PC-9 (cell line): ENCODE measurements at regions not wholly inside any gene's neighbourhood (a gene's known extent, or its start where the extent isn't known, plus 50 kb on each side); places are given as distances from the start of the nearest gene placed in this dataset.

ENCODE experiments used
- BruUV-seq: library from RNA; stranded (reverse); fragments of 400-500 nt; replicated peaks from 2 replicates; lab custom pipeline; 2021; lab: Mats Ljungman, UMichigan
- CTCF ChIA-PET: fragments of 300-600 bp; sonication (Branson Sonifier 250); formaldehyde crosslinking; loops from one replicate; lab custom pipeline; 2022; ENCODE audit warnings: antibody characterized with exemption; lab: Charles Lee
- POLR2A ChIA-PET: fragments of 300-600 bp; sonication (Branson Sonifier 250); formaldehyde crosslinking; loops from one replicate; lab custom pipeline; 2022; ENCODE audit warnings: antibody characterized with exemption; ENCODE audit not compliant: unreplicated experiment; lab: Charles Lee
- DNase-seq, 2 experiments: peaks; one replicate each; pipeline versions ENCODE4 v3.0.0 to v3.0.0-alpha.2; 2015 to 2022; ENCODE audit warnings: mixed read lengths in 1 of 2
- H2AFZ ChIP-seq: fragments of 200-600 bp; sonication (generic); 2 replicates; pipeline ENCODE4 v1.8.1; 2017; ENCODE audit warnings: antibody characterized with exemption
- H3F3A ChIP-seq: fragments of 200-600 bp; sonication (generic); 2 replicates; pipeline ENCODE4 v1.8.1; 2017; ENCODE audit warnings: antibody characterized with exemption, mild to moderate bottlenecking, low read depth; ENCODE audit not compliant: insufficient read depth
- H3K27ac ChIP-seq: fragments of 200-600 bp; sonication (generic); 2 replicates; pipeline ENCODE4 v1.6.1; 2016; ENCODE audit warnings: mixed run types
- H3K27me3 ChIP-seq: fragments of 200-600 bp; sonication (generic); 2 replicates; pipeline ENCODE4 v1.6.1; 2016; ENCODE audit warnings: low read depth, mixed run types; ENCODE audit not compliant: insufficient read depth
- H3K36me3 ChIP-seq: fragments of 200-600 bp; sonication (generic); 2 replicates; pipeline ENCODE4 v1.6.1; 2016; ENCODE audit warnings: low read depth, mixed run types
- H3K4me1 ChIP-seq: fragments of 200-600 bp; sonication (generic); replicated peaks from 2 replicates; pipeline ENCODE4 v1.6.1; 2016; ENCODE audit warnings: mixed run types; ENCODE audit not compliant: insufficient read depth
- H3K4me2 ChIP-seq: fragments of 200-600 bp; sonication (generic); 2 replicates; pipeline ENCODE4 v1.6.1; 2017; ENCODE audit warnings: mixed run types
- H3K4me3 ChIP-seq: fragments of 200-600 bp; sonication (generic); 2 replicates; pipeline ENCODE4 v1.6.1; 2016; ENCODE audit warnings: mixed run types
- H3K79me2 ChIP-seq: fragments of 200-600 bp; sonication (generic); 2 replicates; pipeline ENCODE4 v1.6.1; 2017; ENCODE audit warnings: low read depth, mixed run types
- H3K9me2 ChIP-seq: fragments of 200-600 bp; sonication (generic); 2 replicates; pipeline ENCODE4 v1.8.1; 2017; ENCODE audit warnings: mild to moderate bottlenecking; ENCODE audit not compliant: insufficient read depth
- H3K9me3 ChIP-seq: fragments of 200-600 bp; sonication (generic); 2 replicates; pipeline ENCODE4 v1.8.1; 2016; ENCODE audit warnings: low read depth; ENCODE audit not compliant: insufficient read depth
- H4K20me1 ChIP-seq: fragments of 200-600 bp; sonication (generic); 2 replicates; pipeline ENCODE4 v1.8.1; 2017; ENCODE audit not compliant: insufficient read depth
- CTCF ChIP-seq: fragments of 200-600 bp; sonication (generic); conservative IDR thresholded peaks from 2 replicates; pipeline ENCODE4 v1.6.1; 2017; ENCODE audit warnings: mixed run types, antibody characterized with exemption, mild to moderate bottlenecking, moderate library complexity
- EZH2 ChIP-seq: fragments of 200-600 bp; sonication (generic); IDR thresholded peaks from 2 replicates; pipeline ENCODE4 v1.8.0; 2017; ENCODE audit warnings: antibody characterized with exemption, low read depth
- intact Hi-C: fragments of 100-400 bp; cut with micrococcal nuclease; formaldehyde crosslinking; loops from one replicate; pipeline ENCODE4 v1.10.0; 2022; ENCODE audit not compliant: unreplicated experiment

DNA sequence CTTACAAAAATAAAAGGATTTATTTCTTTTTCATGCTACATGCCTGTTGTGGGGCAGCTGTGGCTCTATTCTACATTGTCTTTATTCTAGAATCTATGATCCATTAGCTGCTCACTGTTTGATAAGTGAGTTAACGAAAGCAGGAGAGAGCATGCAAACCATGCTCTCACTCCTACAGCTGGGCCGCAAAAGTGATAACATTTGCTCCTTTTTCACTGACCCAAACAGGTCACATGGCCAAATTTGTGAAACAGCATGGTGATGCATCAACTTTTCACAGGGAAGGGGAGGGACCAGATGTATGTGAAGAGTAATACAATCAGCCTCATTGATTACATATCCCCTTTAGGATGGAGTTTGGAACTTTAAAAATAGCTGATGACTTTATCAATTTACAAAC, 456.9 kb upstream of the SYT1 start:
- BruUV-seq, result no TSS peak
- POLR2A ChIA-PET, result no interaction called here

GRCh38 chr12:78414071-78414470, 450.5 kb upstream of the SYT1 start:
- intact Hi-C loops, result no loop called here
- POLR2A ChIA-PET, result no interaction called here
- H3F3A ChIP-seq, result no peaks in the 10 kb centered on the region
- BruUV-seq, result no TSS peak
- no peak overlapping the region for H3K27ac ChIP-seq
- DNase-seq, result no peak
- no peaks in the 10 kb centered on the region for H3K4me1 ChIP-seq
- no peaks in the 10 kb centered on the region for H3K27me3 ChIP-seq
- H3K9me2 ChIP-seq, result no peaks in the 10 kb centered on the region
- H3K79me2 ChIP-seq, result no peaks in the 10 kb centered on the region
- no peaks in the 10 kb centered on the region for H3K36me3 ChIP-seq
- CTCF ChIA-PET, result no interaction called here
- no peak overlapping the region for H3K4me3 ChIP-seq
- TF ChIP-seq CTCF (no peak), EZH2 (no peak)
- no peak overlapping the region for H3K4me2 ChIP-seq
- no peaks in the 10 kb centered on the region for H4K20me1 ChIP-seq
- no peak overlapping the region for H2AFZ ChIP-seq
- no peaks in the 10 kb centered on the region for H3K9me3 ChIP-seq

More for the DNA sequence above, 456.9 kb upstream of the SYT1 start:
- TF ChIP-seq EZH2, result no peak
- no peak for TF ChIP-seq CTCF
- Histone ChIP-seq H3F3A (no peaks in the 10 kb centered on the region), H3K27me3 (no peaks in the 10 kb centered on the region), H3K4me2 (no peak overlapping the region), H3K4me1 (no peaks in the 10 kb centered on the region), H3K9me3 (no peaks in the 10 kb centered on the region), H4K20me1 (no peaks in the 10 kb centered on the region), H2AFZ (no peak overlapping the region), H3K9me2 (no peaks in the 10 kb centered on the region), H3K36me3 (no peaks in the 10 kb centered on the region), H3K27ac (no peak overlapping the region), H3K79me2 (no peaks in the 10 kb centered on the region), H3K4me3 (no peak overlapping the region)
- intact Hi-C loops, result no loop called here
- no peak for DNase-seq
- CTCF ChIA-PET, result no interaction called here

DNA sequence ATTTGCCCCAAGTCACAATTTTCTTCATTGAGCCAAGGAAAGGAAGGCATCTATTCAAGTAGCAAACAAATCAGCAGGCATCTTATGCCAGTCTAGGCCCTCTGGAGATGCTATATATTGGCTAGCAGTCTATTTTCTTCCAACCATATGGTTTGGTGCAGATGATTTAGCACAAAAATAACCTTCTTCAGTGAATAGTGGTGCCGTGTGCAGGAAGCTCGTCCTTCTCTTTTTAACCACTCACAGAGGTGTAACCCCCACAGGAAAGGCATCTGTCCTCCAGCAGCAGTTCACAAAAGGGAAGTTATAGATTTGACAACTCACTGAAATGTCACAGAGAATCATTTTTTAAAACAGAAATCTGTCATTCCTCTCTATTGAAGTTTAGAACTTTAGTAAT, 445.7 kb upstream of the SYT1 start:
- CTCF ChIA-PET, result no interaction called here
- Histone ChIP-seq H2AFZ (no peak overlapping the region), H3K4me2 (no peak overlapping the region), H3K79me2 (no peaks in the 10 kb centered on the region), H3K9me3 (no peaks in the 10 kb centered on the region), H3K36me3 (no peaks in the 10 kb centered on the region), H3F3A (no peaks in the 10 kb centered on the region), H3K4me3 (no peak overlapping the region), H3K4me1 (no peaks in the 10 kb centered on the region), H3K9me2 (no peaks in the 10 kb centered on the region), H4K20me1 (no peaks in the 10 kb centered on the region), H3K27me3 (no peaks in the 10 kb centered on the region), H3K27ac (no peak overlapping the region)
- TF ChIP-seq CTCF (no peak), EZH2 (no peak)
- no TSS peak for BruUV-seq
- POLR2A ChIA-PET, result no interaction called here
- intact Hi-C loops, result no loop called here
- no peak for DNase-seq
